VCaP (cell line): ENCODE measurements at regions not wholly inside any gene's neighbourhood (a gene's known extent, or its start where the extent isn't known, plus 50 kb on each side); places are given as distances from the start of the nearest gene placed in this dataset.

Source experiments
- H3K27ac ChIP-seq: fragments of 450-650 bp; 2 replicates; pipeline ENCODE4 v1.5.1; 2017
- CTCF ChIP-seq: fragments of 450-650 bp; conservative IDR thresholded peaks from 2 replicates; pipeline ENCODE4 v1.5.1; 2017; ENCODE audit warnings: mild to moderate bottlenecking, moderate library complexity

GRCh38 chr13:80782441-80782840 is 441.5 kb upstream of the SPRY2 start:
- H3K27ac ChIP-seq, result no peak overlapping the region
- TF ChIP-seq CTCF, result no peak

GRCh38 chr13:80778297-80778696 is 437.4 kb upstream of the SPRY2 start:
- no peak for TF ChIP-seq CTCF
- H3K27ac ChIP-seq, result no peak overlapping the region

- no peak for TF ChIP-seq CTCF
- H3K27ac ChIP-seq, result no peak overlapping the region
Observed at GRCh38 chr13:80757694-80758093, 416.8 kb upstream of the SPRY2 start.

- no peak overlapping the region for H3K27ac ChIP-seq
- TF ChIP-seq CTCF, result no peak
Observed at GRCh38 chr13:80755910-80756309, 415.0 kb upstream of the SPRY2 start.

GRCh38 chr13:80754441-80754840 is 413.5 kb upstream of the SPRY2 start:
- H3K27ac ChIP-seq, result no peak overlapping the region
- no peak for TF ChIP-seq CTCF

- TF ChIP-seq CTCF, result no peak
- H3K27ac ChIP-seq, result no peak overlapping the region
Observed at GRCh38 chr13:80753866-80754265, 412.9 kb upstream of the SPRY2 start.

GRCh38 chr13:80751854-80752253 is 410.9 kb upstream of the SPRY2 start:
- no peak overlapping the region for H3K27ac ChIP-seq
- no peak for TF ChIP-seq CTCF
